ENCODE measurements at regions not wholly inside any gene's neighbourhood (a gene's known extent, or its start where the extent isn't known, plus 50 kb on each side); places are given as distances from the start of the nearest gene placed in this dataset.

DNA sequence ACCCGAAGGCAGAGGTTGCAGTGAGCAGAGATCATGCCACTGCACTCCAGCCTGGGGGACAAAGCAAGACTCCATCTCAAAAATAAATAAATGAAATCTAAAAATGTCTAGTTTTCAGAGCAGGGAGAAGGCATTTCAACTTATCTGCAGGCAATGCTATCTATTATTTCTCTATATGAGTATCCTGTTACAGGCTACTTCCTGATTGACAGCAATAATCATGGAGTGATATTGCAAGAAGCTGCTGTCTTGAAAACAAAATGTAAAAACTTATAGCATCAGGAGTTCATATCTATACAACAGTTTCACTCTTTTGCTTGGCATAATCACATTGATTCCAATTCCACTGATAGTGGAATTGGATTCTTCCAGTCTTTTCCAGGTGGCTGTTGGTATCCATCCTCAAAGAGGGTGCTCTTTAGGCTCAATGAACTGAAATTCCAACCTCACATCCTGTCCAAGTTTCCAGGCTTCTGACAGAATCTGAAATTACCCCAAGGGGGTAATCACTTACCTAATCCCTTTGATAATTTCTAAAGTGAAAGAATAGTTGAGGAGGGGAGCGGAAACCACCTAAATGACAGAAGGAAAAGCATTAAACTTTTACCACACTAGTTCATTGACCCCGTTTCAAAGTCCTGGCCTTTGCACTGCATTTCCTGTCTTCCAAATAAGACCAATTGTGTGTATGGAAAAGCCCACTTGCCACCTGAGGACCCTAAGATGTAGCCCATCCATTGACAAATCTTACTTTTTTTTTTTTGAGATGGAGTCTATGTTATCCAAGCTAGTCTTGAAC lies 107.6 kb downstream of the GLUL start:
- H3K9me3 ChIP-seq: no peaks in the 10 kb centered on the region
- no peaks in the 10 kb centered on the region for H3K36me3 ChIP-seq
- no peak for DNase-seq (ENCODE audit: extremely low spot score in 2 of 2)
- H3K4me1 ChIP-seq: peaks cover 9% of the 10 kb centered on the region
- H3K27me3 ChIP-seq: no peaks in the 10 kb centered on the region
- H3K4me3 ChIP-seq: no peak overlapping the region
- intact Hi-C loops (cut with DNase I): no loop called here
- no peak overlapping the region for H3K27ac ChIP-seq
- TF ChIP-seq, protein P1, sequence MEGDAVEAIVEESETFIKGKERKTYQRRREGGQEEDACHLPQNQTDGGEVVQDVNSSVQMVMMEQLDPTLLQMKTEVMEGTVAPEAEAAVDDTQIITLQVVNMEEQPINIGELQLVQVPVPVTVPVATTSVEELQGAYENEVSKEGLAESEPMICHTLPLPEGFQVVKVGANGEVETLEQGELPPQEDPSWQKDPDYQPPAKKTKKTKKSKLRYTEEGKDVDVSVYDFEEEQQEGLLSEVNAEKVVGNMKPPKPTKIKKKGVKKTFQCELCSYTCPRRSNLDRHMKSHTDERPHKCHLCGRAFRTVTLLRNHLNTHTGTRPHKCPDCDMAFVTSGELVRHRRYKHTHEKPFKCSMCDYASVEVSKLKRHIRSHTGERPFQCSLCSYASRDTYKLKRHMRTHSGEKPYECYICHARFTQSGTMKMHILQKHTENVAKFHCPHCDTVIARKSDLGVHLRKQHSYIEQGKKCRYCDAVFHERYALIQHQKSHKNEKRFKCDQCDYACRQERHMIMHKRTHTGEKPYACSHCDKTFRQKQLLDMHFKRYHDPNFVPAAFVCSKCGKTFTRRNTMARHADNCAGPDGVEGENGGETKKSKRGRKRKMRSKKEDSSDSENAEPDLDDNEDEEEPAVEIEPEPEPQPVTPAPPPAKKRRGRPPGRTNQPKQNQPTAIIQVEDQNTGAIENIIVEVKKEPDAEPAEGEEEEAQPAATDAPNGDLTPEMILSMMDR (IDR thresholded peaks at IDR 0.05): no peak

- no peak for DNase-seq (ENCODE audit: extremely low spot score in 2 of 2)
- Histone ChIP-seq H3K27ac (peak overlapping the region; percentile 24), H3K9me3 (no peaks in the 10 kb centered on the region), H3K4me3 (no peak overlapping the region), H3K4me1 (peaks cover 12% of the 10 kb centered on the region), H3K36me3 (no peaks in the 10 kb centered on the region), H3K27me3 (no peaks in the 10 kb centered on the region)
- intact Hi-C loops (cut with DNase I): no loop called here
- TF ChIP-seq, protein P1 (IDR thresholded peaks at IDR 0.05): no peak
- no peak for TF ChIP-seq POLR2AphosphoS5 (IDR thresholded peaks at IDR 0.05; ENCODE audit: insufficient read depth in 1 of 2, low read depth in 1 of 2)
- no peak for TF ChIP-seq POLR2A (IDR thresholded peaks at IDR 0.05)
Measured at GRCh38 chr1:182281541-182281940, 110.0 kb downstream of the GLUL start.

DNA sequence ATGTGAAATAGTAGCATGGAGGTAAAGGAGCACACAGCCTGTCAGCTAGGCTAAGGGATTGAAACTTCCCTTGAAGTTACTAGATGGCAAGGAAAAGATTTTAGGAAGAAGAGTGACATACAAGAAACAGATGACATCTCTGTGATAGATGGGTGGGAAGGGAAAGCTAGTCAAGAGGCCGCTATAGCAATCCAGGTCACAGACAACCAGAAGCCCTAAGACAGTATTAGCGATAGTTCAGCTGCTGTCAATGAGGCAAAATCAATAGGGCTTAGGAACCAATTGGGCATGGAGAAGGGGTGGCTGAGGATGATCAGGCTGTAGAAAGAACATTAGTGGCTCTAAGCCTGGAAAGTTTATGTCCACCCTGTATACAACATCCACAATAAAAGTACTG lies 111.1 kb downstream of the GLUL start:
- Histone ChIP-seq H3K27me3 (no peaks in the 10 kb centered on the region), H3K36me3 (no peaks in the 10 kb centered on the region), H3K9me3 (no peaks in the 10 kb centered on the region), H3K4me3 (no peak overlapping the region), H3K27ac (peak overlapping the region; percentile 64), H3K4me1 (peaks cover 12% of the 10 kb centered on the region)
- no peak for TF ChIP-seq POLR2A (IDR thresholded peaks at IDR 0.05)
- TF ChIP-seq POLR2AphosphoS5 (IDR thresholded peaks at IDR 0.05; ENCODE audit: insufficient read depth in 1 of 2, low read depth in 1 of 2): no peak
- intact Hi-C loops (cut with DNase I): no loop called here
- no peak for DNase-seq (ENCODE audit: extremely low spot score in 2 of 2)

GRCh38 chr1:182279724-182280503 lies 111.7 kb downstream of the GLUL start:
- TF ChIP-seq POLR2A (IDR thresholded peaks at IDR 0.05): no peak
- TF ChIP-seq POLR2AphosphoS5 (IDR thresholded peaks at IDR 0.05; ENCODE audit: insufficient read depth in 1 of 2, low read depth in 1 of 2): peak in 1 of 2 donors; percentile 29
- Histone ChIP-seq H3K27me3 (no peaks in the 10 kb centered on the region), H3K27ac (peak overlapping the region; percentile 64), H3K9me3 (no peaks in the 10 kb centered on the region), H3K4me3 (no peak overlapping the region), H3K4me1 (peaks cover 12% of the 10 kb centered on the region), H3K36me3 (no peaks in the 10 kb centered on the region)
- no peak for DNase-seq (ENCODE audit: extremely low spot score in 2 of 2)
- intact Hi-C loops (cut with DNase I): no loop called here

GRCh38 chr1:182279302-182279701 lies 112.3 kb downstream of the GLUL start:
- no peaks in the 10 kb centered on the region for H3K9me3 ChIP-seq

More at GRCh38 chr1:182279302-182279701, 112.3 kb downstream of the GLUL start:
- H3K27me3 ChIP-seq: no peaks in the 10 kb centered on the region
- TF ChIP-seq, protein P1 (IDR thresholded peaks at IDR 0.05): no peak
- TF ChIP-seq POLR2AphosphoS5 (IDR thresholded peaks at IDR 0.05; ENCODE audit: insufficient read depth in 1 of 2, low read depth in 1 of 2): no peak
- no peak for TF ChIP-seq POLR2A (IDR thresholded peaks at IDR 0.05)
- no peaks in the 10 kb centered on the region for H3K36me3 ChIP-seq
- DNase-seq (ENCODE audit: extremely low spot score in 2 of 2): no peak
- no peak overlapping the region for H3K4me3 ChIP-seq
- H3K27ac ChIP-seq: peak overlapping the region; percentile 64
- peaks cover 12% of the 10 kb centered on the region for H3K4me1 ChIP-seq
- intact Hi-C loops (cut with DNase I): no loop called here

Measured in vagina (tissue), 2 donors.